Activated CD4-positive, alpha-beta T cell treated with anti-CD3 and anti-CD28 coated beads, Interleukin-2, amount 10 ng/mL, durations not matched to agents 7 days and 5 days (primary cell): ENCODE measurements at regions not wholly inside any gene's neighbourhood (a gene's known extent, or its start where the extent isn't known, plus 50 kb on each side); places are given as distances from the start of the nearest gene placed in this dataset.

ENCODE experiments used
- CTCF ChIA-PET: fragments of 350-600 bp; sonication (Branson Sonifier 250); formaldehyde crosslinking; loops from one replicate; lab custom pipeline; 2021; ENCODE audit warnings: antibody characterized with exemption; lab: Charles Lee
- POLR2A ChIA-PET: fragments of 350-600 bp; sonication (Branson Sonifier 250); formaldehyde crosslinking; loops from one replicate; lab custom pipeline; 2021; ENCODE audit warnings: antibody characterized with exemption; lab: Charles Lee
- DNase-seq: peaks from one replicate; pipeline ENCODE4 v3.0.0-alpha.2; 2020
- H3K27ac Mint-ChIP-seq: one replicate; pipeline ENCODE4 v1.8.0; 2021; ENCODE audit warnings: mild to moderate bottlenecking, moderate library complexity, mixed read lengths
- H3K27me3 Mint-ChIP-seq: one replicate; pipeline ENCODE4 v1.8.0; 2021; ENCODE audit warnings: mixed read lengths
- H3K36me3 Mint-ChIP-seq: one replicate; pipeline ENCODE4 v1.8.0; 2021; ENCODE audit warnings: low read depth, mixed read lengths
- H3K4me1 Mint-ChIP-seq: one replicate; pipeline ENCODE4 v1.8.0; 2021; ENCODE audit warnings: mixed read lengths
- H3K4me3 Mint-ChIP-seq: one replicate; pipeline ENCODE4 v1.8.0; 2021; ENCODE audit warnings: mild to moderate bottlenecking, moderate library complexity, mixed read lengths
- H3K9me3 Mint-ChIP-seq: one replicate; pipeline ENCODE4 v1.8.0; 2021; ENCODE audit warnings: mixed read lengths

GRCh38 chr7:136654406-136654805 lies 214.0 kb upstream of the CHRM2 start:
- ChIA-PET CTCF (no interaction called here), POLR2A (interaction anchor here (0.6 kb wide), 1 partner anchor 15 kb away, joined by 3 read pairs; no protein-coding TSS in a partner anchor)
- no peaks in the 10 kb centered on the region for H3K36me3 Mint-ChIP-seq
- H3K9me3 Mint-ChIP-seq, result peaks cover 3% of the 10 kb centered on the region
- H3K4me3 Mint-ChIP-seq, result no peak overlapping the region
- H3K27me3 Mint-ChIP-seq, result no peaks in the 10 kb centered on the region
- no peak overlapping the region for H3K27ac Mint-ChIP-seq
- H3K4me1 Mint-ChIP-seq, result no peaks in the 10 kb centered on the region
- no peak for DNase-seq

- Mint-ChIP-seq H3K4me1 (no peaks in the 10 kb centered on the region), H3K27ac (no peak overlapping the region), H3K9me3 (peaks cover 10% of the 10 kb centered on the region), H3K4me3 (no peak overlapping the region), H3K27me3 (no peaks in the 10 kb centered on the region), H3K36me3 (no peaks in the 10 kb centered on the region)
- POLR2A ChIA-PET, result no interaction called here
- CTCF ChIA-PET, result no interaction called here
- DNase-seq, result no peak
These were observed 215.6 kb upstream of the CHRM2 start for GRCh38 chr7:136652635-136653370.

GRCh38 chr7:136640977-136641376 lies 227.5 kb upstream of the CHRM2 start:
- ChIA-PET POLR2A (no interaction called here), CTCF (no interaction called here)
- no peak for DNase-seq
- Mint-ChIP-seq H3K4me3 (no peak overlapping the region), H3K27me3 (no peaks in the 10 kb centered on the region), H3K27ac (no peak overlapping the region), H3K9me3 (peaks cover 3% of the 10 kb centered on the region), H3K4me1 (no peaks in the 10 kb centered on the region), H3K36me3 (no peaks in the 10 kb centered on the region)

GRCh38 chr7:136637813-136638212 lies 230.6 kb upstream of the CHRM2 start:
- POLR2A ChIA-PET, result no interaction called here
- Mint-ChIP-seq H3K27me3 (no peaks in the 10 kb centered on the region), H3K4me1 (no peaks in the 10 kb centered on the region), H3K27ac (no peak overlapping the region), H3K4me3 (no peak overlapping the region), H3K36me3 (no peaks in the 10 kb centered on the region), H3K9me3 (peaks cover 3% of the 10 kb centered on the region)
- CTCF ChIA-PET, result interaction anchor here (0.6 kb wide), 1 partner anchor 313 kb away, joined by 6 read pairs; no protein-coding TSS in a partner anchor
- DNase-seq, result no peak

GRCh38 chr7:136635751-136636150 lies 232.7 kb upstream of the CHRM2 start:
- no peak overlapping the region for H3K4me3 Mint-ChIP-seq
- H3K9me3 Mint-ChIP-seq, result peaks cover 4% of the 10 kb centered on the region
- no peaks in the 10 kb centered on the region for H3K4me1 Mint-ChIP-seq
- ChIA-PET CTCF (no interaction called here), POLR2A (no interaction called here)
- DNase-seq, result no peak
- H3K36me3 Mint-ChIP-seq, result no peaks in the 10 kb centered on the region
- no peaks in the 10 kb centered on the region for H3K27me3 Mint-ChIP-seq
- H3K27ac Mint-ChIP-seq, result no peak overlapping the region

- ChIA-PET CTCF (no interaction called here), POLR2A (no interaction called here)
- Mint-ChIP-seq H3K4me3 (no peak overlapping the region), H3K27me3 (no peaks in the 10 kb centered on the region), H3K36me3 (no peaks in the 10 kb centered on the region), H3K9me3 (peaks cover 8% of the 10 kb centered on the region), H3K27ac (no peak overlapping the region), H3K4me1 (no peaks in the 10 kb centered on the region)
- no peak for DNase-seq
These were observed 249.6 kb upstream of the CHRM2 start for GRCh38 chr7:136618818-136619217.

GRCh38 chr7:136617176-136617575 lies 251.3 kb upstream of the CHRM2 start:
- Mint-ChIP-seq H3K9me3 (peaks cover 11% of the 10 kb centered on the region), H3K36me3 (no peaks in the 10 kb centered on the region)
- POLR2A ChIA-PET, result no interaction called here

GRCh38 chr7:136605532-136606329 lies 262.7 kb upstream of the CHRM2 start:
- H3K4me1 Mint-ChIP-seq, result no peaks in the 10 kb centered on the region

More at GRCh38 chr7:136617176-136617575, 251.3 kb upstream of the CHRM2 start:
- Mint-ChIP-seq H3K4me1 (no peaks in the 10 kb centered on the region), H3K27ac (no peak overlapping the region), H3K4me3 (no peak overlapping the region), H3K27me3 (no peaks in the 10 kb centered on the region)
- CTCF ChIA-PET, result no interaction called here
- DNase-seq, result no peak

GRCh38 chr7:136601772-136602171 lies 266.7 kb upstream of the CHRM2 start:
- POLR2A ChIA-PET, result interaction anchor here (0.7 kb wide), 1 partner anchor 600 kb away, joined by 4 read pairs; no protein-coding TSS in a partner anchor
- CTCF ChIA-PET, result no interaction called here
- Mint-ChIP-seq H3K27me3 (no peaks in the 10 kb centered on the region), H3K36me3 (no peaks in the 10 kb centered on the region), H3K4me3 (no peak overlapping the region), H3K9me3 (peaks cover 8% of the 10 kb centered on the region), H3K4me1 (no peaks in the 10 kb centered on the region), H3K27ac (no peak overlapping the region)
- DNase-seq, result no peak

More at GRCh38 chr7:136605532-136606329, 262.7 kb upstream of the CHRM2 start:
- H3K9me3 Mint-ChIP-seq, result peaks cover 6% of the 10 kb centered on the region
- ChIA-PET POLR2A (no interaction called here), CTCF (no interaction called here)
- no peak for DNase-seq
- H3K27ac Mint-ChIP-seq, result no peak overlapping the region
- no peaks in the 10 kb centered on the region for H3K36me3 Mint-ChIP-seq
- no peaks in the 10 kb centered on the region for H3K27me3 Mint-ChIP-seq
- H3K4me3 Mint-ChIP-seq, result no peak overlapping the region

- Mint-ChIP-seq H3K27me3 (no peaks in the 10 kb centered on the region), H3K9me3 (peaks cover 8% of the 10 kb centered on the region), H3K36me3 (no peaks in the 10 kb centered on the region), H3K27ac (no peak overlapping the region), H3K4me1 (no peaks in the 10 kb centered on the region), H3K4me3 (no peak overlapping the region)
- DNase-seq, result no peak
- CTCF ChIA-PET, result no interaction called here
- POLR2A ChIA-PET, result no interaction called here
These were observed 268.0 kb upstream of the CHRM2 start for GRCh38 chr7:136600475-136600874.

GRCh38 chr7:136594739-136595144 lies 273.7 kb upstream of the CHRM2 start:
- no peaks in the 10 kb centered on the region for H3K36me3 Mint-ChIP-seq
- no peak overlapping the region for H3K4me3 Mint-ChIP-seq
- peaks cover 5% of the 10 kb centered on the region for H3K9me3 Mint-ChIP-seq
- DNase-seq, result no peak
- H3K27ac Mint-ChIP-seq, result no peak overlapping the region
- H3K27me3 Mint-ChIP-seq, result no peaks in the 10 kb centered on the region
- CTCF ChIA-PET, result no interaction called here
- POLR2A ChIA-PET, result no interaction called here
- no peaks in the 10 kb centered on the region for H3K4me1 Mint-ChIP-seq

- DNase-seq, result no peak
- H3K36me3 Mint-ChIP-seq, result no peaks in the 10 kb centered on the region
- no peak overlapping the region for H3K4me3 Mint-ChIP-seq
- peaks cover 3% of the 10 kb centered on the region for H3K9me3 Mint-ChIP-seq
- POLR2A ChIA-PET, result no interaction called here
- CTCF ChIA-PET, result no interaction called here
- no peak overlapping the region for H3K27ac Mint-ChIP-seq
- H3K27me3 Mint-ChIP-seq, result no peaks in the 10 kb centered on the region
- H3K4me1 Mint-ChIP-seq, result no peaks in the 10 kb centered on the region
These were observed 280.2 kb upstream of the CHRM2 start for GRCh38 chr7:136588216-136588615.

GRCh38 chr7:136585954-136586670 lies 282.3 kb upstream of the CHRM2 start:
- H3K9me3 Mint-ChIP-seq, result peaks cover 3% of the 10 kb centered on the region
- POLR2A ChIA-PET, result no interaction called here
- no peaks in the 10 kb centered on the region for H3K36me3 Mint-ChIP-seq
- H3K4me3 Mint-ChIP-seq, result no peak overlapping the region
- DNase-seq, result no peak
- CTCF ChIA-PET, result no interaction called here
- no peaks in the 10 kb centered on the region for H3K4me1 Mint-ChIP-seq
- H3K27me3 Mint-ChIP-seq, result no peaks in the 10 kb centered on the region
- no peak overlapping the region for H3K27ac Mint-ChIP-seq
